ENCODE measurements at regions not wholly inside any gene's neighbourhood (a gene's known extent, or its start where the extent isn't known, plus 50 kb on each side); places are given as distances from the start of the nearest gene placed in this dataset.

GRCh38 chr20:50342638-50343102 is 152.0 kb downstream of the CEBPB start:
- no peaks in the 10 kb centered on the region for H3K4me1 ChIP-seq (ENCODE audit: insufficient read depth, low read length, severe bottlenecking)
- H3K27ac ChIP-seq (ENCODE audit: low read depth, low read length, poor library complexity, severe bottlenecking) = no peak overlapping the region
- H3K9ac ChIP-seq (ENCODE audit: low read length) = no peak overlapping the region
- H2AFZ ChIP-seq (ENCODE audit: low read length) = no peak overlapping the region
- peaks cover 12% of the 10 kb centered on the region for H3K27me3 ChIP-seq (ENCODE audit: insufficient read depth, low read length)
- no peaks in the 10 kb centered on the region for H3K9me2 ChIP-seq (ENCODE audit: low read depth, low read length)
- H3K4me2 ChIP-seq (ENCODE audit: low read length) = no peak overlapping the region
- no peaks in the 10 kb centered on the region for H3F3A ChIP-seq (ENCODE audit: insufficient read depth, low read length)
- H3K36me3 ChIP-seq (ENCODE audit: insufficient read depth, low read length) = no peaks in the 10 kb centered on the region
- H3K4me3 ChIP-seq (ENCODE audit: low read depth, low read length, poor library complexity, severe bottlenecking) = no peak overlapping the region
- TF ChIP-seq EZH2 (IDR thresholded peaks at IDR 0.05; ENCODE audit: borderline replicate concordance, low read length) = no peak
- TF ChIP-seq CTCF (IDR thresholded peaks at IDR 0.05; ENCODE audit: low read length) = no peak
- H3K9me3 ChIP-seq (ENCODE audit: low read length) = no peaks in the 10 kb centered on the region
- no peaks in the 10 kb centered on the region for H4K20me1 ChIP-seq (ENCODE audit: insufficient read depth, low read length)
- H3K79me2 ChIP-seq (ENCODE audit: insufficient read depth, low read length) = no peaks in the 10 kb centered on the region

- TF ChIP-seq EZH2 (IDR thresholded peaks at IDR 0.05; ENCODE audit: borderline replicate concordance, low read length) (no peak), CTCF (IDR thresholded peaks at IDR 0.05; ENCODE audit: low read length) (no peak)
- Histone ChIP-seq H2AFZ (ENCODE audit: low read length) (no peak overlapping the region), H3K9ac (ENCODE audit: low read length) (no peak overlapping the region), H3K9me3 (ENCODE audit: low read length) (no peaks in the 10 kb centered on the region), H4K20me1 (ENCODE audit: insufficient read depth, low read length) (no peaks in the 10 kb centered on the region), H3K4me3 (ENCODE audit: low read depth, low read length, poor library complexity, severe bottlenecking) (no peak overlapping the region), H3K9me2 (ENCODE audit: low read depth, low read length) (no peaks in the 10 kb centered on the region), H3K36me3 (ENCODE audit: insufficient read depth, low read length) (no peaks in the 10 kb centered on the region), H3K27ac (ENCODE audit: low read depth, low read length, poor library complexity, severe bottlenecking) (no peak overlapping the region), H3F3A (ENCODE audit: insufficient read depth, low read length) (no peaks in the 10 kb centered on the region), H3K4me1 (ENCODE audit: insufficient read depth, low read length, severe bottlenecking) (no peaks in the 10 kb centered on the region), H3K79me2 (ENCODE audit: insufficient read depth, low read length) (no peaks in the 10 kb centered on the region), H3K4me2 (ENCODE audit: low read length) (no peak overlapping the region), H3K27me3 (ENCODE audit: insufficient read depth, low read length) (peaks cover 16% of the 10 kb centered on the region)
Measured at GRCh38 chr20:50343125-50343489, 152.5 kb downstream of the CEBPB start.

- H3K9me3 ChIP-seq (ENCODE audit: low read length) = no peaks in the 10 kb centered on the region
- no peak overlapping the region for H3K4me3 ChIP-seq (ENCODE audit: low read depth, low read length, poor library complexity, severe bottlenecking)
- H3K9ac ChIP-seq (ENCODE audit: low read length) = no peak overlapping the region
- H3K4me2 ChIP-seq (ENCODE audit: low read length) = no peak overlapping the region
- no peak for TF ChIP-seq CTCF (IDR thresholded peaks at IDR 0.05; ENCODE audit: low read length)
- no peak for TF ChIP-seq EZH2 (IDR thresholded peaks at IDR 0.05; ENCODE audit: borderline replicate concordance, low read length)
- H3K27me3 ChIP-seq (ENCODE audit: insufficient read depth, low read length) = peaks cover 18% of the 10 kb centered on the region
- H2AFZ ChIP-seq (ENCODE audit: low read length) = no peak overlapping the region
- H3K79me2 ChIP-seq (ENCODE audit: insufficient read depth, low read length) = no peaks in the 10 kb centered on the region
- H4K20me1 ChIP-seq (ENCODE audit: insufficient read depth, low read length) = no peaks in the 10 kb centered on the region
- no peak overlapping the region for H3K27ac ChIP-seq (ENCODE audit: low read depth, low read length, poor library complexity, severe bottlenecking)
- no peaks in the 10 kb centered on the region for H3K9me2 ChIP-seq (ENCODE audit: low read depth, low read length)
- no peaks in the 10 kb centered on the region for H3K36me3 ChIP-seq (ENCODE audit: insufficient read depth, low read length)
- H3F3A ChIP-seq (ENCODE audit: insufficient read depth, low read length) = no peaks in the 10 kb centered on the region
- H3K4me1 ChIP-seq (ENCODE audit: insufficient read depth, low read length, severe bottlenecking) = no peaks in the 10 kb centered on the region
Measured at GRCh38 chr20:50343490-50344179, 153.0 kb downstream of the CEBPB start.
